ENCODE measurements at regions not wholly inside any gene's neighbourhood (a gene's known extent, or its start where the extent isn't known, plus 50 kb on each side); places are given as distances from the start of the nearest gene placed in this dataset.

DNA sequence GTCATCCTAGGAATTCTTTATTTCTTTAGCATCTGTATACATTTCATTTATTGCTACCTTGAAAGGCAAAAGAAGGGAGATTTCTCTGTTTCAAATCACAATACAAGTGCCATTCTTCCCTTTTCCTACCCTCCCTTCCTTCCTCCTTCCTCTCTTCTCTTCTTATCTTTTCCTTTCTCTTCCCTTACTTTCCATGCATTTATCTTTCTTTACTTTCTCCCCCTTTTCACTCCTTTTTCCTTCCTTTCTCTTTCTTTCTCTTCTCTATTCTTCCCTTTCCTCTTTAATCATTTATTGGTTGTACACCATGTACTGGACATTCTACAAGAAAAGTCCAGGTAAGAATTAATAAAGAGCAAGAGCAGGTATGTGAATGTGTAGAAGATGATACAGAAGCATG, 251.0 kb upstream of the PEX5L start (continued):
- TF ChIP-seq, protein P1, sequence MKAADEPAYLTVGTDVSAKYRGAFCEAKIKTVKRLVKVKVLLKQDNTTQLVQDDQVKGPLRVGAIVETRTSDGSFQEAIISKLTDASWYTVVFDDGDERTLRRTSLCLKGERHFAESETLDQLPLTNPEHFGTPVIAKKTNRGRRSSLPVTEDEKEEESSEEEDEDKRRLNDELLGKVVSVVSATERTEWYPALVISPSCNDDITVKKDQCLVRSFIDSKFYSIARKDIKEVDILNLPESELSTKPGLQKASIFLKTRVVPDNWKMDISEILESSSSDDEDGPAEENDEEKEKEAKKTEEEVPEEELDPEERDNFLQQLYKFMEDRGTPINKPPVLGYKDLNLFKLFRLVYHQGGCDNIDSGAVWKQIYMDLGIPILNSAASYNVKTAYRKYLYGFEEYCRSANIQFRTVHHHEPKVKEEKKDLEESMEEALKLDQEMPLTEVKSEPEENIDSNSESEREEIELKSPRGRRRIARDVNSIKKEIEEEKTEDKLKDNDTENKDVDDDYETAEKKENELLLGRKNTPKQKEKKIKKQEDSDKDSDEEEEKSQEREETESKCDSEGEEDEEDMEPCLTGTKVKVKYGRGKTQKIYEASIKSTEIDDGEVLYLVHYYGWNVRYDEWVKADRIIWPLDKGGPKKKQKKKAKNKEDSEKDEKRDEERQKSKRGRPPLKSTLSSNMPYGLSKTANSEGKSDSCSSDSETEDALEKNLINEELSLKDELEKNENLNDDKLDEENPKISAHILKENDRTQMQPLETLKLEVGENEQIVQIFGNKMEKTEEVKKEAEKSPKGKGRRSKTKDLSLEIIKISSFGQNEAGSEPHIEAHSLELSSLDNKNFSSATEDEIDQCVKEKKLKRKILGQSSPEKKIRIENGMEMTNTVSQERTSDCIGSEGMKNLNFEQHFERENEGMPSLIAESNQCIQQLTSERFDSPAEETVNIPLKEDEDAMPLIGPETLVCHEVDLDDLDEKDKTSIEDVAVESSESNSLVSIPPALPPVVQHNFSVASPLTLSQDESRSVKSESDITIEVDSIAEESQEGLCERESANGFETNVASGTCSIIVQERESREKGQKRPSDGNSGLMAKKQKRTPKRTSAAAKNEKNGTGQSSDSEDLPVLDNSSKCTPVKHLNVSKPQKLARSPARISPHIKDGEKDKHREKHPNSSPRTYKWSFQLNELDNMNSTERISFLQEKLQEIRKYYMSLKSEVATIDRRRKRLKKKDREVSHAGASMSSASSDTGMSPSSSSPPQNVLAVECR (CRISPR knock-in tag; IDR thresholded peaks at IDR 0.05; ENCODE audit: borderline replicate concordance): no peak
- TF ChIP-seq, protein P2, sequence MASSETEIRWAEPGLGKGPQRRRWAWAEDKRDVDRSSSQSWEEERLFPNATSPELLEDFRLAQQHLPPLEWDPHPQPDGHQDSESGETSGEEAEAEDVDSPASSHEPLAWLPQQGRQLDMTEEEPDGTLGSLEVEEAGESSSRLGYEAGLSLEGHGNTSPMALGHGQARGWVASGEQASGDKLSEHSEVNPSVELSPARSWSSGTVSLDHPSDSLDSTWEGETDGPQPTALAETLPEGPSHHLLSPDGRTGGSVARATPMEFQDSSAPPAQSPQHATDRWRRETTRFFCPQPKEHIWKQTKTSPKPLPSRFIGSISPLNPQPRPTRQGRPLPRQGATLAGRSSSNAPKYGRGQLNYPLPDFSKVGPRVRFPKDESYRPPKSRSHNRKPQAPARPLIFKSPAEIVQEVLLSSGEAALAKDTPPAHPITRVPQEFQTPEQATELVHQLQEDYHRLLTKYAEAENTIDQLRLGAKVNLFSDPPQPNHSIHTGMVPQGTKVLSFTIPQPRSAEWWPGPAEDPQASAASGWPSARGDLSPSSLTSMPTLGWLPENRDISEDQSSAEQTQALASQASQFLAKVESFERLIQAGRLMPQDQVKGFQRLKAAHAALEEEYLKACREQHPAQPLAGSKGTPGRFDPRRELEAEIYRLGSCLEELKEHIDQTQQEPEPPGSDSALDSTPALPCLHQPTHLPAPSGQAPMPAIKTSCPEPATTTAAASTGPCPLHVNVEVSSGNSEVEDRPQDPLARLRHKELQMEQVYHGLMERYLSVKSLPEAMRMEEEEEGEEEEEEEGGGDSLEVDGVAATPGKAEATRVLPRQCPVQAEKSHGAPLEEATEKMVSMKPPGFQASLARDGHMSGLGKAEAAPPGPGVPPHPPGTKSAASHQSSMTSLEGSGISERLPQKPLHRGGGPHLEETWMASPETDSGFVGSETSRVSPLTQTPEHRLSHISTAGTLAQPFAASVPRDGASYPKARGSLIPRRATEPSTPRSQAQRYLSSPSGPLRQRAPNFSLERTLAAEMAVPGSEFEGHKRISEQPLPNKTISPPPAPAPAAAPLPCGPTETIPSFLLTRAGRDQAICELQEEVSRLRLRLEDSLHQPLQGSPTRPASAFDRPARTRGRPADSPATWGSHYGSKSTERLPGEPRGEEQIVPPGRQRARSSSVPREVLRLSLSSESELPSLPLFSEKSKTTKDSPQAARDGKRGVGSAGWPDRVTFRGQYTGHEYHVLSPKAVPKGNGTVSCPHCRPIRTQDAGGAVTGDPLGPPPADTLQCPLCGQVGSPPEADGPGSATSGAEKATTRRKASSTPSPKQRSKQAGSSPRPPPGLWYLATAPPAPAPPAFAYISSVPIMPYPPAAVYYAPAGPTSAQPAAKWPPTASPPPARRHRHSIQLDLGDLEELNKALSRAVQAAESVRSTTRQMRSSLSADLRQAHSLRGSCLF (CRISPR knock-in tag; IDR thresholded peaks at IDR 0.05; ENCODE audit: borderline replicate concordance): no peak
- TF ChIP-seq, protein P3, sequence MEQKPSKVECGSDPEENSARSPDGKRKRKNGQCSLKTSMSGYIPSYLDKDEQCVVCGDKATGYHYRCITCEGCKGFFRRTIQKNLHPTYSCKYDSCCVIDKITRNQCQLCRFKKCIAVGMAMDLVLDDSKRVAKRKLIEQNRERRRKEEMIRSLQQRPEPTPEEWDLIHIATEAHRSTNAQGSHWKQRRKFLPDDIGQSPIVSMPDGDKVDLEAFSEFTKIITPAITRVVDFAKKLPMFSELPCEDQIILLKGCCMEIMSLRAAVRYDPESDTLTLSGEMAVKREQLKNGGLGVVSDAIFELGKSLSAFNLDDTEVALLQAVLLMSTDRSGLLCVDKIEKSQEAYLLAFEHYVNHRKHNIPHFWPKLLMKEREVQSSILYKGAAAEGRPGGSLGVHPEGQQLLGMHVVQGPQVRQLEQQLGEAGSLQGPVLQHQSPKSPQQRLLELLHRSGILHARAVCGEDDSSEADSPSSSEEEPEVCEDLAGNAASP (CRISPR knock-in tag; IDR thresholded peaks at IDR 0.05; ENCODE audit: borderline replicate concordance): no peak
- TF ChIP-seq, protein P4, sequence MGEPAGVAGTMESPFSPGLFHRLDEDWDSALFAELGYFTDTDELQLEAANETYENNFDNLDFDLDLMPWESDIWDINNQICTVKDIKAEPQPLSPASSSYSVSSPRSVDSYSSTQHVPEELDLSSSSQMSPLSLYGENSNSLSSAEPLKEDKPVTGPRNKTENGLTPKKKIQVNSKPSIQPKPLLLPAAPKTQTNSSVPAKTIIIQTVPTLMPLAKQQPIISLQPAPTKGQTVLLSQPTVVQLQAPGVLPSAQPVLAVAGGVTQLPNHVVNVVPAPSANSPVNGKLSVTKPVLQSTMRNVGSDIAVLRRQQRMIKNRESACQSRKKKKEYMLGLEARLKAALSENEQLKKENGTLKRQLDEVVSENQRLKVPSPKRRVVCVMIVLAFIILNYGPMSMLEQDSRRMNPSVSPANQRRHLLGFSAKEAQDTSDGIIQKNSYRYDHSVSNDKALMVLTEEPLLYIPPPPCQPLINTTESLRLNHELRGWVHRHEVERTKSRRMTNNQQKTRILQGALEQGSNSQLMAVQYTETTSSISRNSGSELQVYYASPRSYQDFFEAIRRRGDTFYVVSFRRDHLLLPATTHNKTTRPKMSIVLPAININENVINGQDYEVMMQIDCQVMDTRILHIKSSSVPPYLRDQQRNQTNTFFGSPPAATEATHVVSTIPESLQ (CRISPR knock-in tag; conservative IDR thresholded peaks at IDR 0.05): no peak
- TF ChIP-seq ZNF569 (CRISPR knock-in tag; IDR thresholded peaks at IDR 0.05; ENCODE audit: borderline replicate concordance): no peak
- no peak for TF ChIP-seq GTF2F1 (IDR thresholded peaks at IDR 0.05; ENCODE audit: low read length)
- TF ChIP-seq SRF (IDR thresholded peaks at IDR 0.05; ENCODE audit: low read depth, low read length): no peak
